ENCODE measurements at regions not wholly inside any gene's neighbourhood (a gene's known extent, or its start where the extent isn't known, plus 50 kb on each side); places are given as distances from the start of the nearest gene placed in this dataset.

DNA sequence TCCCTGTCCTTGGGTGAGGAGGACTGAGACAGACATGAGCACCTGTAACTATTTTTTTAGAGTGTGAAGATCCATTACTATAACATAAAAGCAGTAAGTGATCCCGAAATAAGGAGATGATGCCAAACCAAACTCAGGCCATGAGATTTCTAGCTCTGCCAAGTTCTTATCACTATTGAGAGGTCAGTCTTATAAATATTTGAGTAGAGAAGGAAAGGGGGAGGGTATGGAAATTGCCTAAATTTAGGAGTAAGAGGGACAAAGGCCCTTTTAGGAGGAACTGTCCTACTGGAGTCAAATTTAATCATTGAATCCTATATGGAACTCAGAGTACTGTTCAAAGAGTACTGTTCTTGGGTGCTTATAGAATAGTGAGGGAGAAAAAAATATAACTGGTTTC is 326.9 kb upstream of the NAALADL2 start:
- Histone ChIP-seq H3K36me3 (no peaks in the 10 kb centered on the region), H3K4me1 (no peaks in the 10 kb centered on the region), H3K9me3 (no peaks in the 10 kb centered on the region), H3K27ac (no peak overlapping the region), H3K27me3 (no peaks in the 10 kb centered on the region), H3K4me3 (no peak overlapping the region)
- intact Hi-C loops (cut with DNase I; ENCODE audit: low total_unique reads): no loop called here
- TF ChIP-seq, protein P1, sequence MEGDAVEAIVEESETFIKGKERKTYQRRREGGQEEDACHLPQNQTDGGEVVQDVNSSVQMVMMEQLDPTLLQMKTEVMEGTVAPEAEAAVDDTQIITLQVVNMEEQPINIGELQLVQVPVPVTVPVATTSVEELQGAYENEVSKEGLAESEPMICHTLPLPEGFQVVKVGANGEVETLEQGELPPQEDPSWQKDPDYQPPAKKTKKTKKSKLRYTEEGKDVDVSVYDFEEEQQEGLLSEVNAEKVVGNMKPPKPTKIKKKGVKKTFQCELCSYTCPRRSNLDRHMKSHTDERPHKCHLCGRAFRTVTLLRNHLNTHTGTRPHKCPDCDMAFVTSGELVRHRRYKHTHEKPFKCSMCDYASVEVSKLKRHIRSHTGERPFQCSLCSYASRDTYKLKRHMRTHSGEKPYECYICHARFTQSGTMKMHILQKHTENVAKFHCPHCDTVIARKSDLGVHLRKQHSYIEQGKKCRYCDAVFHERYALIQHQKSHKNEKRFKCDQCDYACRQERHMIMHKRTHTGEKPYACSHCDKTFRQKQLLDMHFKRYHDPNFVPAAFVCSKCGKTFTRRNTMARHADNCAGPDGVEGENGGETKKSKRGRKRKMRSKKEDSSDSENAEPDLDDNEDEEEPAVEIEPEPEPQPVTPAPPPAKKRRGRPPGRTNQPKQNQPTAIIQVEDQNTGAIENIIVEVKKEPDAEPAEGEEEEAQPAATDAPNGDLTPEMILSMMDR (IDR thresholded peaks at IDR 0.05): no peak
- TF ChIP-seq POLR2A (IDR thresholded peaks at IDR 0.05): no peak
- no peak for DNase-seq

DNA sequence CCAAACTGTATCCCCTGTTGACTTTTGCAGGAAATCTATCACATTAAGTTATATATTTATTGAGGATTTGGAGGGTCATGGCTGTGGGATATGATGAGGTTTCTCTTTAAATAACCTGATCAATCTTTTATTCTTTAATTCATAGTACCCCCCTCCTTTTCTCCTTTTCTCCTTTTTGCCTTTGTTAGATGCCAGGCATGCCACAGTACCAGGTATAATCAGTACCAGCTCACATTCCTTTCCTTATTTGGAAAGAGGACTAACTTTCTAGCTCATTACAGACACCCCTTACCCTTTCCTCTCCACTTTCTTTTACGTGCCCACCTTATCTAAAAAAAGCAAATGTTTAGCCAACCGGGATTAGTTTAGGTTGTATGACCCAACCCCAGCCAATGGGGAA is 326.4 kb upstream of the NAALADL2 start:
- Histone ChIP-seq H3K4me3 (no peak overlapping the region), H3K27ac (no peak overlapping the region), H3K9me3 (no peaks in the 10 kb centered on the region), H3K4me1 (no peaks in the 10 kb centered on the region), H3K36me3 (no peaks in the 10 kb centered on the region), H3K27me3 (no peaks in the 10 kb centered on the region)
- intact Hi-C loops (cut with DNase I; ENCODE audit: low total_unique reads): no loop called here
- no peak for DNase-seq
- TF ChIP-seq, protein P1 (IDR thresholded peaks at IDR 0.05): no peak
- TF ChIP-seq POLR2A (IDR thresholded peaks at IDR 0.05): no peak

- Histone ChIP-seq H3K27me3 (no peaks in the 10 kb centered on the region), H3K4me1 (no peaks in the 10 kb centered on the region), H3K9me3 (no peaks in the 10 kb centered on the region), H3K36me3 (no peaks in the 10 kb centered on the region), H3K27ac (no peak overlapping the region), H3K4me3 (no peak overlapping the region)
- TF ChIP-seq, protein P1 (IDR thresholded peaks at IDR 0.05): no peak
- no peak for TF ChIP-seq POLR2A (IDR thresholded peaks at IDR 0.05)
- intact Hi-C loops (cut with DNase I; ENCODE audit: low total_unique reads): no loop called here
- no peak for DNase-seq
Measured at GRCh38 chr3:174533286-174533685, 325.8 kb upstream of the NAALADL2 start.

GRCh38 chr3:174536319-174536718 is 322.8 kb upstream of the NAALADL2 start:
- Histone ChIP-seq H3K36me3 (no peaks in the 10 kb centered on the region), H3K4me1 (no peaks in the 10 kb centered on the region), H3K4me3 (no peak overlapping the region), H3K27ac (no peak overlapping the region), H3K27me3 (no peaks in the 10 kb centered on the region), H3K9me3 (no peaks in the 10 kb centered on the region)
- DNase-seq: no peak
- TF ChIP-seq, protein P1 (IDR thresholded peaks at IDR 0.05): no peak
- intact Hi-C loops (cut with DNase I; ENCODE audit: low total_unique reads): no loop called here

DNA sequence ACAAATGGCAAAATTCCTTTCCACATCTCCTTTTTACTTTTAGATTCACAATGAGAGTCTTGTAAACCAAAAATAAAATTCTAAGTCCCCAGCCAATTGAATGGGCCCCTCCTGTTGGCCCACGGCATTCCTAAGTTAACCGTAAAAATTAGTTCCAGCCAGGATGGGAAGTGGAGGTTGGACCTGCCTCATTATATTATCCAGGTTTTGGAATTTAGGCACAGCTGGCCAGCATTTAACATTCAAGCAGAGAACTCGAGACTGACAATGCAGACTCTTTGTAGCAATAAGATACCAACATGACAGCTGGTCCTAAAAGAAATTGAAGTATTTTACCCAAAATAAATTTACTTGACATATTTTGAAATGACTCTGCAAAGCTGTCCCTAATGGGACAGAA is 321.0 kb upstream of the NAALADL2 start:
- no peak overlapping the region for H3K4me3 ChIP-seq
- no peaks in the 10 kb centered on the region for H3K4me1 ChIP-seq
- no peaks in the 10 kb centered on the region for H3K9me3 ChIP-seq
- H3K27ac ChIP-seq: no peak overlapping the region
- no peaks in the 10 kb centered on the region for H3K36me3 ChIP-seq
- TF ChIP-seq, protein P1 (IDR thresholded peaks at IDR 0.05): no peak
- no peak for TF ChIP-seq POLR2A (IDR thresholded peaks at IDR 0.05)
- no peak for DNase-seq
- intact Hi-C loops (cut with DNase I; ENCODE audit: low total_unique reads): no loop called here
- no peaks in the 10 kb centered on the region for H3K27me3 ChIP-seq
